ENCODE measurements at regions not wholly inside any gene's neighbourhood (a gene's known extent, or its start where the extent isn't known, plus 50 kb on each side); places are given as distances from the start of the nearest gene placed in this dataset.

DNA sequence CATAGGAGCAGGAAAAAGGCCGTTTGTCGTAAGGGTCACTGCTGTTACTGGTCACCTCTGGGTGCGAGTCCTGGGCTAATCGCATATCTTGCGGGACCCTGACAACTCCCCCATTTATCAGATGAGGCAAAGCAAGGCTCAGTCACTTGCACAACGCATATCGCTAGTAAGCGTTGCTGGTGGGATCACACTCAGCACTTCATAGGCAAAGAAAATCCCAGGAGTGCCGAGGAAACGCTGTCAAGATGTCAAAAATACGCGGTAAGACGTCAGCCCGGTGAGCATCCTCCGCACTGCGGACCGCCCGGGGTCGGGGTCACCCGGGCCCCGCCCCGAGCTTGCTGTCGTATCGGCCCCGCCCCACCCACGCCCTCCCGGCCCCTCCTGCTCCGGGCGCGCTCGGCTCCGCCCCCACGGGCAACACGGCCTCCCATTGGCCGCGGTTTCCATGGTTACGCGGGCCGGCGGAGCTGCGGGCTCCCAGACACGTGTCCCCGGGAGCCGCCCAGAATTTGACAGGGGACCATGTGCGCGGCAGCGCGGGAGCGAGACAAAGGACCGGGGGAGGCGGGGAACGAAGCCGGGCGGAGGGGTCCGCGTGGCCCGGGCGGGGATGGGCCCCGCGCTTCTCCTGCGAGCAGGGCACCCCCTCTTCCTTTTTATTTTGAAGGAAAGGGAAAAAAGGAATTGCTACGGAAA lies 80.2 kb upstream of the IER5L start:
- peak; percentile 87 to 89 for DNase-seq (ENCODE audit: low read depth in 2 of 2)
- H3K27me3 ChIP-seq (ENCODE audit: control insufficient read depth, insufficient read depth, low read length), result peaks cover 12% of the 10 kb centered on the region
- H3K36me3 ChIP-seq (ENCODE audit: control insufficient read depth, insufficient read depth, low read length), result no peaks in the 10 kb centered on the region
- no peaks in the 10 kb centered on the region for H4K20me1 ChIP-seq (ENCODE audit: control insufficient read depth, extremely low read depth, insufficient read depth, low read length)
- no peak overlapping the region for H3K27ac ChIP-seq (ENCODE audit: insufficient read depth, low read length)
- H2AFZ ChIP-seq (ENCODE audit: low read length), result no peak overlapping the region
- TF ChIP-seq, protein P1, sequence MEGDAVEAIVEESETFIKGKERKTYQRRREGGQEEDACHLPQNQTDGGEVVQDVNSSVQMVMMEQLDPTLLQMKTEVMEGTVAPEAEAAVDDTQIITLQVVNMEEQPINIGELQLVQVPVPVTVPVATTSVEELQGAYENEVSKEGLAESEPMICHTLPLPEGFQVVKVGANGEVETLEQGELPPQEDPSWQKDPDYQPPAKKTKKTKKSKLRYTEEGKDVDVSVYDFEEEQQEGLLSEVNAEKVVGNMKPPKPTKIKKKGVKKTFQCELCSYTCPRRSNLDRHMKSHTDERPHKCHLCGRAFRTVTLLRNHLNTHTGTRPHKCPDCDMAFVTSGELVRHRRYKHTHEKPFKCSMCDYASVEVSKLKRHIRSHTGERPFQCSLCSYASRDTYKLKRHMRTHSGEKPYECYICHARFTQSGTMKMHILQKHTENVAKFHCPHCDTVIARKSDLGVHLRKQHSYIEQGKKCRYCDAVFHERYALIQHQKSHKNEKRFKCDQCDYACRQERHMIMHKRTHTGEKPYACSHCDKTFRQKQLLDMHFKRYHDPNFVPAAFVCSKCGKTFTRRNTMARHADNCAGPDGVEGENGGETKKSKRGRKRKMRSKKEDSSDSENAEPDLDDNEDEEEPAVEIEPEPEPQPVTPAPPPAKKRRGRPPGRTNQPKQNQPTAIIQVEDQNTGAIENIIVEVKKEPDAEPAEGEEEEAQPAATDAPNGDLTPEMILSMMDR (conservative IDR thresholded peaks at IDR 0.05 in 1 of 2, IDR thresholded peaks at IDR 0.05 in 1 of 2; ENCODE audit: low read depth in 1 of 2, low read length in 2 of 2), result no peak
- no peak for TF ChIP-seq EZH2 (IDR thresholded peaks at IDR 0.05; ENCODE audit: low read length, missing control alignments)
- peak overlapping the region; percentile 72 for H3K4me2 ChIP-seq (ENCODE audit: extremely low read depth, insufficient read depth, low read length)
- peak overlapping the region in 3 of 4 experiments; percentile 8 to 45 (median 44) for H3K4me3 ChIP-seq (replicated peaks in 1 of 4; ENCODE audit: control extremely low read depth in 1 of 4, insufficient read depth in 1 of 4, low read depth in 3 of 4, low read length in 4 of 4)
- no peak overlapping the region for H3K9ac ChIP-seq (ENCODE audit: insufficient read depth, low read length)
- no peaks in the 10 kb centered on the region for H3K79me2 ChIP-seq (ENCODE audit: control insufficient read depth, insufficient read depth, low read length)
- H3K4me1 ChIP-seq (ENCODE audit: control insufficient read depth, extremely low read depth, insufficient read depth, low read length), result peaks cover 4% of the 10 kb centered on the region
- no peaks in the 10 kb centered on the region for H3K9me3 ChIP-seq (ENCODE audit: control insufficient read depth, insufficient read depth, low read depth, low read length)

DNA sequence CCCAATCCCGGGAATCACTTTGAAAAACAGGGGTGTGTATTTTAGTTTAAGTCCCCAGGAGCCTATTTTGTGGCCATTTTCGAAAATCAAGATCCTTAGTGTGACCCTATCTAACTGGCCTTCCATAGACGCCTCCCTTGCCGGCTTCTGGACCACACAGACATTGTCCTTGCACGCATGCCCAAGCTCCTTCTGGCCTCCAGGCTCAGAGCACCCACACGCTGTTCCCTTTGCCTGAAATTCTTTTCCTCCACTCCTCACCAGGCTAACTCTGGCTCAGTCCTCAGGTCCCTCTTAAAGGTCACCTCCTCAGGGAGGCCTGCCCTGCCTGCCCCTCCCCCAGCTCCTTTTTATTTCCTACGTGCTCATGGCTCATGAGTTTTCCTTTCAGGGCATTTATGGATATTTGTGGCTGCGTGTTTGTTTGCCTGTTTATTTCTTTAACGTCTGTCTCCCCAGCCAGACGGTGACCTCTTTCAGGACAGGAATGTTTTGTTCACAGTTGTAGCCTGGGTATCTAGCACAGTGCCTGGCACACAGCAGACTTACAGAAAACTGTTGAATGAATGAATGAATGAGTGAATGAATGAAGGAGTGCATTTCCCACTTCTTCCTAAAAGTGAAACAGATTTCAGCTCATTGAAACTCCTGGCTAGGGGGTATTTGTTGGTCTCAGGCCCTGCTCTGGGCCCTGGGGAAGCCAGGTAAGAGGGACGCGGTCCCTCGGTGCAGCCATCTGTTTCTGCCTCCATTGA lies 79.1 kb upstream of the IER5L start:
- H2AFZ ChIP-seq (ENCODE audit: low read length), result no peak overlapping the region

More for the DNA sequence above, 79.1 kb upstream of the IER5L start:
- Histone ChIP-seq H3K27me3 (ENCODE audit: control insufficient read depth, insufficient read depth, low read length) (peaks cover 12% of the 10 kb centered on the region), H3K4me1 (ENCODE audit: control insufficient read depth, extremely low read depth, insufficient read depth, low read length) (peaks cover 4% of the 10 kb centered on the region), H3K9me3 (ENCODE audit: control insufficient read depth, insufficient read depth, low read depth, low read length) (no peaks in the 10 kb centered on the region), H3K79me2 (ENCODE audit: control insufficient read depth, insufficient read depth, low read length) (no peaks in the 10 kb centered on the region), H3K4me2 (ENCODE audit: extremely low read depth, insufficient read depth, low read length) (no peak overlapping the region), H3K9ac (ENCODE audit: insufficient read depth, low read length) (no peak overlapping the region), H3K27ac (ENCODE audit: insufficient read depth, low read length) (no peak overlapping the region), H3K4me3 (replicated peaks in 1 of 4; ENCODE audit: control extremely low read depth in 1 of 4, insufficient read depth in 1 of 4, low read depth in 3 of 4, low read length in 4 of 4) (no peak overlapping the region), H4K20me1 (ENCODE audit: control insufficient read depth, extremely low read depth, insufficient read depth, low read length) (no peaks in the 10 kb centered on the region), H3K36me3 (ENCODE audit: control insufficient read depth, insufficient read depth, low read length) (no peaks in the 10 kb centered on the region)
- TF ChIP-seq, protein P1 (conservative IDR thresholded peaks at IDR 0.05 in 1 of 2, IDR thresholded peaks at IDR 0.05 in 1 of 2; ENCODE audit: low read depth in 1 of 2, low read length in 2 of 2), result no peak
- TF ChIP-seq EZH2 (IDR thresholded peaks at IDR 0.05; ENCODE audit: low read length, missing control alignments), result no peak
- no peak for DNase-seq (ENCODE audit: low read depth in 2 of 2)

All from fibroblast of lung (primary cell).